Fibroblast of lung (primary cell): ENCODE measurements at regions not wholly inside any gene's neighbourhood (a gene's known extent, or its start where the extent isn't known, plus 50 kb on each side); places are given as distances from the start of the nearest gene placed in this dataset.

Experiments used
- CTCF ChIP-seq, 2 donors: IDR thresholded peaks in 1 of 2; conservative IDR thresholded peaks in 1 of 2; 1 replicate in 1 of 2; 2 replicates in 1 of 2; pipeline ENCODE4 v1.5.1; 2011 to 2012; ENCODE audit warnings: low read length in 2 of 2, control low read depth in 1 of 2, inconsistent platforms in 1 of 2, low read depth in 1 of 2, mild to moderate bottlenecking in 1 of 2
- EZH2 ChIP-seq: IDR thresholded peaks from 2 replicates; pipeline ENCODE4 v1.5.1; 2012; ENCODE audit warnings: low read length, control low read depth, mild to moderate bottlenecking; ENCODE audit errors: missing control alignments

DNA sequence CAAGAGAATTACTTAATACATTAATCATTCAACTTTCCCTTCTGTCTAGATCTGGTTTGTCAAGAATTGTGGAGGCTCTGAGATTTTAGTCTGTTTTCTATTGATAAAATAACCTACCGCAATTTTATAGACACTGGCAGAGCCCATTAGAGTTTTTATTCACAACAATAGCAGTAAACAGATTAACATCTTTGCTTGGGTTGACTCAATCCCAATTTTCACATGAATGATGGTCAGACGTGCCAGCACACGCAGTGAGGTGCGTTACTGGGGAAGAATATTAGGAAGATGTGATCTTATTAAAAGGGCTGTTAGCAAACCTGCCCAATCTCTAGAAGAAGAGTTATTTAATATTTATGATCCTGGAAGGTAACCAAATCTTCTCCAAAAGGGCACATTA lies 736.6 kb downstream of the MRPL39 start:
- TF ChIP-seq CTCF (conservative IDR thresholded peaks at IDR 0.05 in 1 of 2, IDR thresholded peaks at IDR 0.05 in 1 of 2; ENCODE audit: low read depth in 1 of 2, low read length in 2 of 2) (no peak), EZH2 (no peak)
